ENCODE measurements at regions not wholly inside any gene's neighbourhood (a gene's known extent, or its start where the extent isn't known, plus 50 kb on each side); places are given as distances from the start of the nearest gene placed in this dataset.

DNA sequence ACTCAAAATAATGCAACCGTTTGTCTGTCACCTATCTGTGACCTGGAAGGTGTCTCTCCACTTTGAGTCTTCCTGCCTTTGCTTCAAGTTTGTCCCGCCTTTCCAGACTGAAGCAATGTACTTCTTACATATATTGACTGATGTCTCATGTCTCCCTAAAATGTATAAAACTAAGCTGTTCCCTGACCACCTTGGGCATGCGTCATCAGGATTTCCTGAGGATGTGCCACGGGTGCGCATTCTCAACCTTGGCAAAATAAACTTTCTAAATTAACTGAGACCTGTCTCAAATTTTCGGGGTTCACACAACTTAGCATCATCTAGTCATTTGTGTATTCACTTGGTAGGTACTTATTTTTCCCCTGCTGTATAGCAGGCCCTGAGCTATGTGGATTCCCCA lies 65.3 kb upstream of the JCAD start:
- H3K27ac ChIP-seq (ENCODE audit: low read length) = peak overlapping the region; percentile 71
- H3K9ac ChIP-seq (ENCODE audit: low read depth, low read length) = no peak overlapping the region
- TF ChIP-seq, protein P1, sequence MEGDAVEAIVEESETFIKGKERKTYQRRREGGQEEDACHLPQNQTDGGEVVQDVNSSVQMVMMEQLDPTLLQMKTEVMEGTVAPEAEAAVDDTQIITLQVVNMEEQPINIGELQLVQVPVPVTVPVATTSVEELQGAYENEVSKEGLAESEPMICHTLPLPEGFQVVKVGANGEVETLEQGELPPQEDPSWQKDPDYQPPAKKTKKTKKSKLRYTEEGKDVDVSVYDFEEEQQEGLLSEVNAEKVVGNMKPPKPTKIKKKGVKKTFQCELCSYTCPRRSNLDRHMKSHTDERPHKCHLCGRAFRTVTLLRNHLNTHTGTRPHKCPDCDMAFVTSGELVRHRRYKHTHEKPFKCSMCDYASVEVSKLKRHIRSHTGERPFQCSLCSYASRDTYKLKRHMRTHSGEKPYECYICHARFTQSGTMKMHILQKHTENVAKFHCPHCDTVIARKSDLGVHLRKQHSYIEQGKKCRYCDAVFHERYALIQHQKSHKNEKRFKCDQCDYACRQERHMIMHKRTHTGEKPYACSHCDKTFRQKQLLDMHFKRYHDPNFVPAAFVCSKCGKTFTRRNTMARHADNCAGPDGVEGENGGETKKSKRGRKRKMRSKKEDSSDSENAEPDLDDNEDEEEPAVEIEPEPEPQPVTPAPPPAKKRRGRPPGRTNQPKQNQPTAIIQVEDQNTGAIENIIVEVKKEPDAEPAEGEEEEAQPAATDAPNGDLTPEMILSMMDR (IDR thresholded peaks at IDR 0.05; ENCODE audit: borderline replicate concordance, extremely low read depth, low read length, poor library complexity, severe bottlenecking) = no peak
- no peak for TF ChIP-seq EZH2 (IDR thresholded peaks at IDR 0.05; ENCODE audit: borderline replicate concordance, low read depth, low read length, severe bottlenecking)
- no peak overlapping the region; the same call in 1 of the 2 replicates for H2AFZ ChIP-seq (ENCODE audit: low read depth, low read length)
- DNase-seq (no peak), ATAC-seq (ENCODE audit: insufficient read depth, low read depth) (no peak)
- no peaks in the 10 kb centered on the region for H4K20me1 ChIP-seq (ENCODE audit: insufficient read depth, low read length)
- H3K9me3 ChIP-seq (ENCODE audit: insufficient read depth, low read length, severe bottlenecking) = no peaks in the 10 kb centered on the region
- no peaks in the 10 kb centered on the region for H3K79me2 ChIP-seq (ENCODE audit: insufficient read depth, low read length)
- H3K4me2 ChIP-seq (ENCODE audit: insufficient read depth, low read length) = no peak overlapping the region
- H3K4me1 ChIP-seq (ENCODE audit: insufficient read depth, low read length) = peaks cover 22% of the 10 kb centered on the region
- H3K4me3 ChIP-seq (ENCODE audit: low read depth in 1 of 2, low read length in 2 of 2) = no peak overlapping the region
- H3K36me3 ChIP-seq (ENCODE audit: insufficient read depth, low read length) = no peaks in the 10 kb centered on the region
- no peaks in the 10 kb centered on the region for H3K27me3 ChIP-seq (ENCODE audit: insufficient read depth, low read length, poor library complexity)

DNA sequence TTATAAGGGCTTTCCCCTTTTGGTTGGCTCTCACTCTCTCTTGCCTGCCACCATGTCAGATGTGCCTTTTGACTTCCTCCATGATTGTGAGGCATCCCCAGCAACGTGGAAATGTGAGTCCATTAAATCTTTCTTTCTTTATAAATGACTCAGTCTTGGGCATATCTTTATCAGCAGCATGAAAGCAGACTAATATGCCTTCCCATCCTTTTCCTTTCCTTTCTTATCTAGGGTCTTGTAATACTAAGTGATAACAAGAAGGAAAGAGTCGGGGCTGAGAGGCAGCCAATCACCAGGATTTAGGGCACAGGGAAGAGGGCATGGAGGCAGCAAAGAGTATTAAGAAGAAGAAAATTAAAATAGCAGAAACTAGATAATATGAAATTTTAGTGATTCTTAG lies 62.0 kb upstream of the JCAD start:
- Histone ChIP-seq H2AFZ (ENCODE audit: low read depth, low read length) (no peak overlapping the region), H3K27ac (ENCODE audit: low read length) (no peak overlapping the region), H3K4me3 (ENCODE audit: low read depth in 1 of 2, low read length in 2 of 2) (no peak overlapping the region), H3K4me1 (ENCODE audit: insufficient read depth, low read length) (peaks cover 20% of the 10 kb centered on the region), H4K20me1 (ENCODE audit: insufficient read depth, low read length) (no peaks in the 10 kb centered on the region), H3K9me3 (ENCODE audit: insufficient read depth, low read length, severe bottlenecking) (no peaks in the 10 kb centered on the region), H3K4me2 (ENCODE audit: insufficient read depth, low read length) (no peak overlapping the region), H3K9ac (ENCODE audit: low read depth, low read length) (no peak overlapping the region), H3K36me3 (ENCODE audit: insufficient read depth, low read length) (no peaks in the 10 kb centered on the region), H3K27me3 (ENCODE audit: insufficient read depth, low read length, poor library complexity) (no peaks in the 10 kb centered on the region), H3K79me2 (ENCODE audit: insufficient read depth, low read length) (no peaks in the 10 kb centered on the region)
- ATAC-seq (ENCODE audit: insufficient read depth, low read depth) (no peak), DNase-seq (no peak)
- TF ChIP-seq EZH2 (IDR thresholded peaks at IDR 0.05; ENCODE audit: borderline replicate concordance, low read depth, low read length, severe bottlenecking) = no peak
- TF ChIP-seq, protein P1 (IDR thresholded peaks at IDR 0.05; ENCODE audit: borderline replicate concordance, extremely low read depth, low read length, poor library complexity, severe bottlenecking) = no peak

DNA sequence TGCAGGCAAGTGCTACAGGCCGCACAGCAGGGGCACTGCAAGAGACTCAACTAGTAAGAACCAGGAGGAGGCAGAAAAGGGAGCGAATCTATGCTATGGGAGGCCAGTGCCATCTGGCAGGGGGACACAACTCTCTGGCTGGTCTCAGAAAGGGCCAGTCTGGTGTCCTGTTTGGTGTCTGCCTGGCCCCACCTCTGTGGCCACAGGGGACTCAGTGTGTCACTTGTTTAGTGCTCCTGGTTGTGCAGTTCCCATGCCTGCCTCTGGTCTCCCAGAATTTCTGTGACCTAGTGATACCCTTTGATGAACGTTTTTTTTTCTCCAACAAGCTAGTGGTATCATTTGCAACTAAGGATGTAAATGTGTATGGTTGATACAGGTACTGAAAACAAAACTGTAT lies 59.2 kb upstream of the JCAD start:
- Histone ChIP-seq H3K4me1 (ENCODE audit: insufficient read depth, low read length) (no peaks in the 10 kb centered on the region), H4K20me1 (ENCODE audit: insufficient read depth, low read length) (no peaks in the 10 kb centered on the region), H3K9ac (ENCODE audit: low read depth, low read length) (no peak overlapping the region), H3K79me2 (ENCODE audit: insufficient read depth, low read length) (no peaks in the 10 kb centered on the region), H3K36me3 (ENCODE audit: insufficient read depth, low read length) (no peaks in the 10 kb centered on the region), H3K27ac (ENCODE audit: low read length) (no peak overlapping the region), H3K4me3 (ENCODE audit: low read depth in 1 of 2, low read length in 2 of 2) (no peak overlapping the region), H3K27me3 (ENCODE audit: insufficient read depth, low read length, poor library complexity) (no peaks in the 10 kb centered on the region), H2AFZ (ENCODE audit: low read depth, low read length) (no peak overlapping the region), H3K9me3 (ENCODE audit: insufficient read depth, low read length, severe bottlenecking) (no peaks in the 10 kb centered on the region), H3K4me2 (ENCODE audit: insufficient read depth, low read length) (no peak overlapping the region)
- TF ChIP-seq, protein P1 (IDR thresholded peaks at IDR 0.05; ENCODE audit: borderline replicate concordance, extremely low read depth, low read length, poor library complexity, severe bottlenecking) = no peak
- TF ChIP-seq EZH2 (IDR thresholded peaks at IDR 0.05; ENCODE audit: borderline replicate concordance, low read depth, low read length, severe bottlenecking) = no peak
- DNase-seq (no peak), ATAC-seq (ENCODE audit: insufficient read depth, low read depth) (no peak)
